ENCODE measurements at regions not wholly inside any gene's neighbourhood (a gene's known extent, or its start where the extent isn't known, plus 50 kb on each side); places are given as distances from the start of the nearest gene placed in this dataset.

GRCh38 chr1:188729039-188729438 is 1748.6 kb downstream of the BRINP3 start:
- no peak for TF ChIP-seq CTCF (IDR thresholded peaks at IDR 0.05; ENCODE audit: low read length)
- TF ChIP-seq EZH2 (IDR thresholded peaks at IDR 0.05; ENCODE audit: borderline replicate concordance, low read length) = no peak
